GM12875 (cell line): ENCODE measurements at regions not wholly inside any gene's neighbourhood (a gene's known extent, or its start where the extent isn't known, plus 50 kb on each side); places are given as distances from the start of the nearest gene placed in this dataset.

Experiments used
- H3K4me3 ChIP-seq: one replicate; pipeline ENCODE4 v1.5.1; 2011; ENCODE audit warnings: low read depth, low read length, control low read depth
- TF ChIP-seq, protein P1 (sequence below): IDR thresholded peaks from 2 replicates; pipeline ENCODE4 v1.5.1; 2011; ENCODE audit warnings: low read depth, mild to moderate bottlenecking, control low read depth, inconsistent platforms, low read length, moderate library complexity, borderline replicate concordance; ENCODE audit not compliant: insufficient read depth

DNA sequence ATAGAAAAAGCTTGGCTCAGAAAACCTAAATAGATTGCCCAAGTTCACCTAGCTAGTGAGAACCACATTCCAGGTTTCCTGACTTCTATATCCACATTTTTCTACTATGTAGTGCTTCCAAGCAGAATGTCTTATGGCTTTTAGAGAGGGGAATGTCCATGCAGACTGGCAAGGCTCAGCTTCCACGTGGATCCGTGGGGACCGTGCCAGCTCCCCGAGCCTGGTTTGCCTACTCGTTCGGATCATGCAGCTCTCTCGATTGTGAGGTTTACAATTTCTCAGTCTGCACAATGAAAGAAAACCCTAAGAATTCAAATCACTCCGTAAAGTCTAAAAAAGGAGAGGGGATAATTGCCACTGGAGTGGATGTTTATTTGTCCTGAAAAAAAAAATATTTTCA, 256.5 kb upstream of the NR4A3 start:
- TF ChIP-seq, protein P1, sequence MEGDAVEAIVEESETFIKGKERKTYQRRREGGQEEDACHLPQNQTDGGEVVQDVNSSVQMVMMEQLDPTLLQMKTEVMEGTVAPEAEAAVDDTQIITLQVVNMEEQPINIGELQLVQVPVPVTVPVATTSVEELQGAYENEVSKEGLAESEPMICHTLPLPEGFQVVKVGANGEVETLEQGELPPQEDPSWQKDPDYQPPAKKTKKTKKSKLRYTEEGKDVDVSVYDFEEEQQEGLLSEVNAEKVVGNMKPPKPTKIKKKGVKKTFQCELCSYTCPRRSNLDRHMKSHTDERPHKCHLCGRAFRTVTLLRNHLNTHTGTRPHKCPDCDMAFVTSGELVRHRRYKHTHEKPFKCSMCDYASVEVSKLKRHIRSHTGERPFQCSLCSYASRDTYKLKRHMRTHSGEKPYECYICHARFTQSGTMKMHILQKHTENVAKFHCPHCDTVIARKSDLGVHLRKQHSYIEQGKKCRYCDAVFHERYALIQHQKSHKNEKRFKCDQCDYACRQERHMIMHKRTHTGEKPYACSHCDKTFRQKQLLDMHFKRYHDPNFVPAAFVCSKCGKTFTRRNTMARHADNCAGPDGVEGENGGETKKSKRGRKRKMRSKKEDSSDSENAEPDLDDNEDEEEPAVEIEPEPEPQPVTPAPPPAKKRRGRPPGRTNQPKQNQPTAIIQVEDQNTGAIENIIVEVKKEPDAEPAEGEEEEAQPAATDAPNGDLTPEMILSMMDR, result no peak
- H3K4me3 ChIP-seq, result no peak overlapping the region

DNA sequence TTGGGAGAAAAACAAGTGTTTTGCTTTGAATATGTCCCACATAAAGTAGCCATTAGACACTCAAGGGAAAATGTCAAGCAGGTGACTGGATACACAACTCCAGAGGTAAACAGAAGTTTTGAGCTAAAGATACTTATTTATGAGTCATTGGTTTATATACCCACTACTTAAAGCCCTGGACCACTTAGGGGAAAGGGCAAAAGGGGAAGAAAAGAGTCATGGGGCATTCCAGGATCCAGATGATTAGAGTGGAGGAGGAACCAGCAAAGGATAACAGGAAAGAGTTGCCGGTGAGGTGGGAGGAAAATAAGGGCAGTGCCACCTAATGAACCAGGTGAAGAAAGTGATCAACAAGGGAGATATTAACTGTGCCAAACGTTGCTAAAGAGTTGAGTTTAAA, 254.2 kb upstream of the NR4A3 start:
- H3K4me3 ChIP-seq, result no peak overlapping the region
- TF ChIP-seq, protein P1, result no peak

DNA sequence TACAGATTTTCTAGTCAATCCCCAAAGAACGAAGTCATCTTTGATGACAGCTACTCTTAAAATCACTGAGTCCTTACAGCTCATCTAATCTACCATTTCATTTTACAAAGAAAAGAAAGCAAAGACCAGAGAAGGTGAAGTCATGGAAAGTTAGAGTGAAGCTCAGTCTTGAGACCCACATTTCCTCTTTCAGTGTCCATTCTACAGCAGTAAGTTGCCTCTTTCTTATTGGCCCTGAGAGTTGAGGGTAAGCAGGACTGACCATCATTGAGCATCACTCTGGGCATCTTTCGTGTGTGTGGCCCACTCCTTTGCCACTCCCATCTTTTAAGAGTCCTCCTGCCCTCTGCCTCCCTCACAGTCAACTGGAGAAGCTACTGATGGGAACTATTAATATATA, 251.8 kb upstream of the NR4A3 start:
- no peak overlapping the region for H3K4me3 ChIP-seq
- TF ChIP-seq, protein P1, result no peak

DNA sequence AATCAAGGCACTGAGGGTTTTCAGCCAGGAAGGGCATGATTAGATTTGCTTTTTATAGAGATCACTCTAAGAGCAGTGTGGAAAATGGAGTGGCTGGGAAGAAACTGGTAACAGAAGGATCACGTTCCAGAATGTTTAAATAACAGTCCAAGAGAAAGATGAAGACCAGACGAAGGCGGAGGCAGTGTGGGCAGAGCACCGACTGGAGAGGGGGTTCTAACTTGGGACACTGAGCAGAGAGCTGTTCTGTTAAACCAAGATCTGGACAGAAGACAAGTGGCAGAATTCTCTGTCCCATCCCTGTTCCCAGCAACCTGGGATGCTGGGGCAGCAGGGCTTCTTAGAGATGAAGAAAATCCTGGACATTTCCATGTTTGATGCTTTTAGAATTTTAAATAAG, 249.1 kb upstream of the NR4A3 start:
- TF ChIP-seq, protein P1, result no peak
- H3K4me3 ChIP-seq, result no peak overlapping the region

DNA sequence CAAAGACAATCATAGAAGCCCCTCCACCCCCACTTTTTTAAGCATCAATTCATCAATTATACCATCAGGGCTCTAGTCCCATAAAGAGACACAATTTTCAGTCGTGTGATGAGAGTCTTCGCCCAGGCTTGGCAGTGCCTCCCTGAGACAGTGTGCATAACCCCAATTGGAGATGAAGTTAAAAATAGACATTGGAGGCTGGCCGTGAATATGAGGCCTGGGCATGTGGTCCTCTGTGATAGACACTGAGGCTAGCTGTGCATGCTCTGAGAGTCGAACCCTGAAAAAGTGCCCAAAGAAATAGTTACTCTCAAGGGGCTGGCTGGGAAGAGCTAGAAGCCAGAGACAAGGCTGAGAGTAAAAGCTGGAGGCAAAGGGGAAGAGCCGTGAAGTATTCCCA, 248.6 kb upstream of the NR4A3 start:
- TF ChIP-seq, protein P1, result no peak
- H3K4me3 ChIP-seq, result no peak overlapping the region

DNA sequence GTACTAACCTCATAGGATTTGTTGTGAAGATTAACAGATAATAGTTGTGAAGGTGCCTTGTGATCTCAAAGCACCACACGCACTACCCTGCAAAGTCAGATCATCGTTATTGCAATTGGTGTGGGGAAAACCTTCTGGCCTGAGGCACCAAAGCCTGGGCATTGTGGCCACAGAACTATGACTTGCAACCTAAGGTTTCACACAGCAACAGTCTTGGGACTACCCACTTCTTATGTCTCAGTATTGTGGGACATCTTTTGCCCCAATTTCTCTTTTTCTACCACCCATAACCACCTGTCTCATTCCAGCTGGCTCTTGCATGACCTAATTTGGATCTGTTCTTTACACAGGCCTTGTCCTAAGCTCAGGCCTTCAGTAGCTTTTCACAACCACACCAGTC, 247.8 kb upstream of the NR4A3 start:
- TF ChIP-seq, protein P1, result no peak
- H3K4me3 ChIP-seq, result no peak overlapping the region

DNA sequence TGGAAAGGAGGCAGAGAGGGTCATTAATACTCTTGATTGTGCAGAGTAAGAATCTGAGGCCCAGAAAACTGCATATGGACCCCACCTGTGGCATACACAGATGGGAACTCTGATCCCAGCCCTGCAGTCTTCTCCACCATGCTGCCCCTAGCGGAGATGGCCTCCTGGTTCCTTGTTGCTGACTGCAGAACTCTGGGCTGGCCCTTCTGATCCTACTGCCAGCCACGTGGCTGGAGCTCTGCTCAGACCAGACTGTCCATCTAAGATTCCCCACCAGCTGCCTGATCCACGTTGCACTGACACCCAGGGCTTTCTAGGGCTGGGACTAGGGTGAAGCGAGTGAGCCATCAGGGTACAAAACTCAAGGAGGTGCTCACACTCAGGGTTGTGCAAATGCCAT, 245.7 kb upstream of the NR4A3 start:
- no peak overlapping the region for H3K4me3 ChIP-seq
- TF ChIP-seq, protein P1, result no peak
